GM18499 (cell line): ENCODE measurements at regions not wholly inside any gene's neighbourhood (a gene's known extent, or its start where the extent isn't known, plus 50 kb on each side); places are given as distances from the start of the nearest gene placed in this dataset.
"Not testable (repeated sequence)": the region's sequence is repeated elsewhere in the genome, so short reads cannot be mapped to it uniquely, and the experiment has no call there.

Source experiments
- ATAC-seq: cut with Tn5 transposase; IDR thresholded peaks from one replicate; pipeline ENCODE4 v1.9.1; 2021; ENCODE audit warnings: moderate number of reproducible peaks; ENCODE audit not compliant: insufficient read depth, unreplicated experiment

DNA sequence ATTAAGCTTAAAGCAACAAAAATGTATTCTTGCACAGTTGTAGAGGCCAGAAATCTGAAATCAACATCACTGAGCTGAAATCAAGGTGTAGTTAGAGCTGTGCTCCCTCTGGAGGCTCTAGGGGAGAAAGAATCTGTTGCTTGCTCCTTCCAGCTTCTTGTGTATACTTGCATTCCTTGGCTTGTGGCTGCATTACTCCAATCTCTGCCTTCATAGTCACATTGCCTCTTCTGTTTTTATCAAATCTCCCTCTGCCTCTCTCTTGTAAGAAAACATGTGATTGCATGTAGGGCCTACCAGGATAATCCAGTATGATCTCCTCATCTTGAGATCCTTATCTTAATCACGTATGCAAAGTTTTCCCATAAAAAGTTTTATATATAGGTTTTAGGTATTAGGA lies 487.9 kb upstream of the SGO1 start:
- ATAC-seq: no peak

DNA sequence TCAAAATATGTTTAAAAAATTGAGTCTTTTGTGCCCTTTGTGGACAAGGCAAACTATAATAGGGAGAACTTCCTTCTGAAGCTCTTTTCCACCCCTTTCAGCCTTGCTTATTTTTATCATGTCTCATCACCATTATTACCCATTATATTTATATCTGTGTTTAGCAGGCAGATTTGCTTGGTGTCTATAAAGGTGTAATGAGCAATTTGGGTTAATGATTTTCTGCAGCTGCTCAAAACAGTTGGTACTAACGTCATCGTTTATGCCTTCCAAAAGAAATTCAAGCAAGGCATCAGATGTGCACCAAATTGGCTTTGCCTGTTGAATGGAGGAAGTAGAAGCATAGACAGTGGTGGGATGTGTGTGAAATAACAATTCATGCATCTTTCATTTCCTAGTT lies 483.7 kb upstream of the SGO1 start:
- no peak for ATAC-seq

DNA sequence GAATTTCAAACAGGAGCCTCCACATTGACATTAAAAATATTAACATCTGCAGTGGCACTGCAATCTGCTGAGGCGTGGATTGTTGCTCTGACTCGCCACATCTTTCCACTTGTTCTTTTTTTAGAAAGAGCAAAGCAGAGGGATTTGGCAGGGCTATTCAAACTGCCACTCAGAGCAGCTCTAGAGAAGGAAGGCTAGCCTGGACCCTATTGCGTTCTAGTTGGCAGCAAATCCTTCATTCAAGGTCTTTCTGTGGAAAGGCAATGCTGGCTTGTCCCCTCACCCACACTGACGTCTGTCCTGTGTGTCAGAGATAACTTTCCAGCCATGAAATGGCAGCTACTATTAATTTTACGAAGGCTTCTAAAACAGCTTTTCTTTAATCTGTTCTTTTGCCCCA lies 483.2 kb upstream of the SGO1 start:
- no peak for ATAC-seq

DNA sequence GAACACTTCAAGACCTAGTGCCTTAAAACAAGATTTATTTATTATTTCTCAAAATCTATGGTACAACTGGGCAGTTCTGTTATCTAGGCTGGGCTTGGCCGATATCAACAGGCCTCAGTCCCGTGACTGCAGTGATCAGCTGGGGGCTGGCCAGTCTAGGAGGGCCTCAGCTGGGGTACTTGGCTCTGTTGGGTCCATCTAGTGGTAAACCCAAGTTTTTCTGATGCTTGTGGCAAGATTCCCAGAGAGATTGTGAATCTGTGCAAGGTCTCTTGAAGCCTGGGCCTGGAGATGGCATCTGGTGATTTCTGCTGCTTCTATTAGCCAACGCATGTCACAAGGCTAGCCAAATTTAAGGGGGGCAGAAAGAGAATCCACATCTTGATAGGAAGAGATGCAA lies 482.4 kb upstream of the SGO1 start:
- no peak for ATAC-seq

DNA sequence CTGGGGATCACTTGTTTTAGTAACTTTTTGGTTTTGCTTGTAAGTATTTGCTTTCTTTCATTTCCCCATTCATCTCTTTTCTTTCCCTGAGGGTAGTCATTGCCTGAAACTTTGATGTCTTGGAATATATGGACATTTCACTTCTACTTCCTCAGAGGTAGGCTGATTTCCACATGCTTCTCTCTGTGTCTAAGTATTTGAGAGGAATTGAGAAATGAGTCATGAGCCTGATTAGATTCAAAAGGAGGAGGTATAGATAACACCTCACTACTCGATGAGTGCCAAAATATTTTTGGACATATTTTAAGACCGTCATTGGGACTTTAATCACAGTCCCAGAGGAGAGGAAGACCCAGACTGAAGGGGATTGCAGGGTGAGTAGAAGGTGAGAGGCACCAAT lies 480.1 kb upstream of the SGO1 start:
- no peak for ATAC-seq

DNA sequence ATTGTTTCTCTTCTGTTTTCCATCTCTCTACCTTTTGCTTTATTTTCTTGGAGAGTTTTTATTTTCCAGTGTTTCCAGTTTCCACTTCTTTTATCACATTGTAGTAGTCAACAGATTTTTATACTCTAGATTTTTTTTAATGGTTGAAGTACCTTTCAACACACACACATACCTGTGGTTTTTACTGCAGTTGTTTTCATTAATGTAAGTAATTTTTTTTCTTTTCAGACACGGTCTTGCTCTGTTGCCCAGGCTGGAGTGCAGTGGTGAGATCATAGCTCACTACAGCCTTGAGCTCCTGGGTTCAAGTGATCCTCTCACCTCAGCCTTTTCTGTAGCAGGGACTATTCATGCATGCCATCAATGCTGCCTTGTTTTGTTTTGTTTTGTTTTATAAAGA lies 472.5 kb upstream of the SGO1 start:
- ATAC-seq: no peak

DNA sequence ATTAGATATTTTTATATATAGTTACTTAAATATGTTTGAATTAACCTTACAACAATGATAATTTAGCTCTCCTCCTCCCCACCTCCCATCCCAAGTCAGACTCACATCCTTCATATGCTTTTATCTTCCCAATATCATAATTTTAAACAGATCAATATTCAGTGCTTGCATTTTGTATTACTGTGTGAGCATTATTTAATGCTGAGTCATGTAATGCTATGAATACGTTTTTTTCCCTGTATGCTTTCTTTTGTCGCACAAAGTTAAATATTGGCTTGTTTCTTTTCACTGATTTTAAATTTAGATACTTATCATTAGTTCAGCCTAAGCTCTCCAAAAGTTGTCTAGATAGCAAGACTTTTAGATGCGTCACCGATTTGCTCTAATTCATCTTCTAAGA lies 471.6 kb upstream of the SGO1 start:
- ATAC-seq: no peak

DNA sequence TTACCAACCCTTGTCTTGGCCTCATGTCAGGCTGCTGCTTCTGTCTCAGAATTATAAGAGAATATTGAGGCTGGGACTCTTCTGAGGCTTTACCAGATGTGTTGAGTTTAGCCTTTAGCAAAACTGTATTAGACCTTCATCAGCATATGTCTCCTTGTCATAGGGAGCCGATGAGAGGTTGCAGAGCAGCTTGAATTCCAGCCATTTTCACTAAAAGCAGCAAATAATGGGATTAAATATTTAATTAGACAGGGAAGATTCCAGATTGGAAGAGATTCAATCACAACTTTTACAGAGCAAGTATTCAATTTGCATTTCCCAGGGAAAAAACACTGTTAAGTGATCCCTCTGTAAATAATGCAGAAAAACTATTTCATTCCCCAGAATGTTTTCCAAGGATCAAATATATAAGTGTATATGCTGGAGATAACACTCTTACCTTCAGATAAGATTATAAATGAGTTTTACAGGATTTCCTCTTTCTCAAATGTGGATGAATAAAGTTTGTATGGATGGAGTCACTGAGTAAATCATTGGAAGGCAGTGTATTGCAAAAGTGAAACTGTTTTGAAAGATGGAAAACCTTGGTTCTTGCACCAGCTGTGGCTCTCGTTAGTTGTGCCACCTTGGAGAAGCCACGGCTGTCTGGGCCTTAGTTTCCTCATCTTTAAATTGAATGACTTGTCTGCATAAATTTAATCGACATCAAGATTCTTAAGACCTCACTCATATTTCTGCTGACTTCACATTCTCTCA lies 466.4 kb upstream of the SGO1 start:
- ATAC-seq: no peak

DNA sequence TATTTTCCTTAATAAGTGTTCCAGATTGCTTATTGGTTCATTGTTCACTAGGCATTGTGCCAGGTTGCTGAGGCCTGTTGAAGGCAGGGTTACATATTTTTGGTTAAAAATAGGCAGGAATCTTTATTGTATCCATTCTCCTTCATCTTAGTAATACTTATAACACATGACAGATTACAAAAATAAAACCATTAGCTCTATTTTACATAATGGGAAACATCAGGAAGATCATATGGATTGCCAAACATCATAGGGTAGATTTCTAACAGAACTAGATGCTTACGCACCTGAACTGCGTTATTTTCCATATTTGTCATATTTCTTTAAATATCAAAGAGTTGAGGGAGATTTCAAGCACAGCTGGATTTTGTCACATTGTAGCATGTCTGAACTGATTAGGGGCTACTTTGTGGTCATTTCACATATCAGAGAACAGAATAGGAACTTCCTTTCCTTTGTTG lies 462.9 kb upstream of the SGO1 start:
- no peak for ATAC-seq

DNA sequence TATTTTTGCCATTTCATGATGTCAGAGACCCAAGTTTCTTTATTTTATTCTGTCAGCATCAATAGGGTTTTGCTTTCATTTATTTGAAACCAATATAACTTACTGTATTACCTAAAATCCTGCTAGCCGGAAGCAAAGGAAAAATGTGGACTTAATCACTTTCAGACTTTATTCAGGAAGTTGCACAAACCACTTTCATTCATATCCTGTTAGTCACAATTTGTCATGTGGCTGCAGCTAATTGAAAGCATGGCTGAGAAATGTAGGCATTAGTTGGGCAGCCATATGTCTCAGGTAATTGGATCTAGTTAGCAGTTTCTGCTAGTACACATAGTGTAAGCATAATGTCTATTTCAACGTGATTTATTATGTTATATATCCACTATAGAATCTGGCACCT lies 462.3 kb upstream of the SGO1 start:
- ATAC-seq: no peak

DNA sequence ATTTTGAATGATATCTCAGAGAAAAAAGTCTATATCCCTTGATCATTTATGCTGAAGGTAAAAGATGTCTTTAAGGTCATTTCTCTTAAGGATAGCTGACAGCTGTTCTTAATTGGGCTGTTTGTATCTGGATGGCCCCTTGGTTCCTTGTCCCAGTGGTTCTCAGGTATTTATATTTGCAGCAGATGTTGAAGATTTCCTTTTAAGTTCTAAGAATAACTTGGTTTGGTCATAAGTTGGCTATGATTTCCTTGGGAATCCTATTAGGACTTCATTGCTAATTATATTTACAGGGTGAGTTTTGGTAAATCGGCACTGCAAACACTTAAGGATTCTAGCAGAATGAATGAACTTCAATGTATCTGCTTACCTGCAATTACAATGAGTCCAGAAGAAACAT lies 460.4 kb upstream of the SGO1 start:
- ATAC-seq: no peak

DNA sequence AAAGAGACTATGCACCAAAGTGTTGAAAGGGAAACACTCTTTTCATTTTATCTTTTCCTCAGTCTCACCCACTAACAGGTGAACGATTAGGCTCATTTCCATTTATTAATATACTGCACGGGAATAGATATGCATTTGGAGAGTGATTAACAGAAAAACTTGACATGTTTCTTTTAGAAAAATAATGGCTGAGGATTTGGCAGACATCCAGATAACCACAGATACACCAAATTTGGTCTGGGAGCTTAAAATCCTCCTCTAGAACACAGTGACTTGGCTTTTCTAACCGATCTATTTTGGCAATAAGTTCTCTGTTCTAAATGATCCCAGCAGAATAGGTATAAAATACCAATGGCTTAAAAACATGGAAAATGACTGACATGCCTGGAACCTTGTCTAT lies 459.3 kb upstream of the SGO1 start:
- no peak for ATAC-seq

DNA sequence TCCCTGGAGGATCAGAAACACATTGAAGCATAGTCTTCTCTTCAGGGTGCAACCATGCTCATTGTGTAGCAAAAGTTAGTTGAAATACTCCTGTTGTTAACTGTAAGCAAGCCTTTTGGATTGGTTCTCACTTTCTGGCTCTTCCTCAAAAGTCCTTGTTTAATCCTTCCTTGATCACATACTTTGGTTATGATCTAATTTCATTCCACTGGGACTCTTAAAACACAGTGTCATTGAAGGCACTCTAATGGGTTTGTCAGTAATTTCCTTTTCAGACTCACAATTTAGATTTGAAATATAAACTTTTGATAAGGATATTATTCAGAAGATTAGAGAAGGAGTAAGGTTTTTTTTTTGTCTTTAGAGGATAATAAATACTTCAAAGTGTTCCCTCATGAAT lies 451.7 kb upstream of the SGO1 start:
- no peak for ATAC-seq

DNA sequence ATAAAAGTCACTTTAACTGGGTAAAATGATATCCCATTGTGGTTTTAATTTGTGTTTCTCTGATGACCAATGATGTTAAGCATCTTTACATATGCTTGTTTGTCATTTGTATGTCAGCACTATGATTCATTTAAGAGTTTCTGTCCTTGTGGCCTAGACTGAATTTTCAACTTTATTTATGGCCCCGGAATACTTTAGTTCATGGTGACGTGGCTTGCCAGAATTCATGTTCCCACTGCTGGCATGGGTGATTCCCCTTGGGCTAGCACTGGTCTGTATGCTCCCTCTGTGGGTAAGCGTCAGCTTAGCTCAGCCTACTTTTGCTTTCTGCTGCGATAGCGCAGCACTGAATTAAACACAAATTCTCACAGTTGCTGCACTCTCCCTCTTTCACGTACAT lies 436.3 kb upstream of the SGO1 start:
- ATAC-seq: no peak

DNA sequence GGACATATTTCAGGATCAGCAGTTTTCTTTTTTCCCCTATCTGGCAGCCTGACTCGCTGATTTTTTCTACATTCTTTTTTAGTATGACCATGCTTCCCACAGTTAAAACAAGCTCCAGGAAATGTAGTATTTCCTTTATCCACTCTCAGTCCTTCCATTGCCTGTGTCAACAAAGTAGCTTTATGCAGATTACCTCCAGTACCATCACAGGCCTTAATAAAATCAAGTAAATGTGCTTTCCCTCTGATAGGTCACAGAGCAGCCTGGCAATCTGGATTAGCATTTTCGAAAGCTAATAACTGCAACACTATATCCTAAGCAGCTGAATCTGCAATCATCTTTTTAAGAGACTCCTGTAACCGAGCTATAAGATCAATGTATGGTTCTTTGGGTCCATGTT lies 432.6 kb upstream of the SGO1 start:
- ATAC-seq: not testable (repeated sequence)

DNA sequence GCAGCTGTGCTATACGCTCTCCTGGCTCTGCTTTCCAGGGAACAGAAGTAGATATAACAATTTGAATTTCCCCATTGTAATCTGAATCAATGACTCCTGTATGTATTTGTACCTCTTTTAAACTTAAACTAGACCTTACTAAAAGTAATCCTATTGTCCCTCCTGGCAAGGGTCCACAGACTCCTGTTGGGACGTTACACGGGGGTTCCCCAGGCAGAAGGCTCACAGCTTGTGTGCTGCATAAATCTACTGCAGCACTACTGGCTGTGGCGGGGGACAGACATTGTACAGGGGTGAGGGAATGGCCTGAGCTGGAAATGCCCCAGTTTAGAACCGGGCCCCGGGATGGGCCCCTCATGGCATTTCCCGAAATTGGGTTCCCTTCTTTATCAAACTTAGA lies 432.2 kb upstream of the SGO1 start:
- ATAC-seq: not testable (repeated sequence)

DNA sequence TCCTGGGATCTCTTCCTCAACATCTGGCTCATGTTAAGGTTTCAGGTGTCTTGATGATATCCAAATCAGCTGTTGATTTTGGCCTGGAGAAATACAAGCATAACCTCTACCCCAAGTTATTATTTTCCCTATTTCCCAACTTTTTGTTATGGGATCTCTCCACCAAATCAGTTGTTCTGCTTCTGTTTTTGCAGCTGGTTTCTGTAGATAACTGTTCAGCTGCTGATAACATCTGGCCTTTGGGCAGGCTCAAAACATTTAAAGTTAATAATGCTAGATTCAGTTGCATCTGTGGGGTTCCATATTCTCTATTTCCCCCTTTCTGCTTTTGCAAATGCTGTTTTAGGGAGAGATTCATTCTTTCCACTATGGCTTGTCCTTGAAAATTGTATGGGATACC lies 430.0 kb upstream of the SGO1 start:
- ATAC-seq: not testable (repeated sequence)

DNA sequence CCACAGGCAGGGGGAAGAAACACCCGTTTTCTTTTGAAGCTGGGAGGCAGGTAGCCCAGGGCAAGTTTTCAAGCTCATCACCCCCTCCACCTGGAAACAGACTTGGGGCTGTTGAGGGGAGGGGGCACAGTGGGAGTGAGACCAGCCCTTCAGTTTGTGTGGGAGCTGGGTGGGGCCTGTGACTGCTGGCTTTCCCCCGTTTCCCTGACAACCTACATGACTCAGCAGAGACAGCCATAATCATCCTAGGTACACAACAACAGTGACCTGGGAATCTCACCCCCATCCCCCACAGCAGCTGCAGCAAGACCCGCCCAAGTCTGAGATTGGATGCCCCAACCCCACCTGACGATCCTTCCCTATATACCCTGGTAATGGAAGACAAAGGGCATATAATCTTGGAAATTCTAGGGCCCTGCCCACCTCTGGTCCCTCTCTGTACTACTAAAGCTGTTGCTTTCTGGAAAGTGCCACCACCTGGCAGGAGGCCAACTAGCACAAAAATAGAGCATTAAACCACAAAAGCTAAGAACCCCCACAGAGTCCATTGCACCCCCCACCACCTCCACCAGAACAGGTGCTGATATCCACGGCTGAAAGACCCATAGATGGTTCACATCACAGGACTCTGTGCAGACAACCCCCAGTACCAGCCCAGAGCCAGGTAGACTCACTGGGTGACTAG lies 422.2 kb upstream of the SGO1 start:
- ATAC-seq: no peak

DNA sequence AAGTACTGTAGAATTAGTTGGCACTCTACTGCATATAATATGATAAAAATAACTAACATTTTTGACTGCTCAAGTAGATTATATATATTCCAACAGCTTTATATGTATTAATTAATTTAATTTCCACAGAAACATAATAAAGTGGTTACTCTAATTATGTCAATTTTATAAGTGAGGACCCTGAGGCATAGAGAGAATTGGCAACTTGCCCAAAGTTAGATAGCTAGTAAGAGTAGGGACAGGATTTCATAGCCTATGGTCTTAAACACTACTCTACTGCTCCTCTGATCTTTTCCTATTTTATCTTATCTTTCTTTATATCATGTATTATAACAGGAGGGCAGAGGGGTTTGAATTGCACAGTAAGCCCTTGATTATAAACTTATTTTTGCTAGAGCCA lies 418.7 kb upstream of the SGO1 start:
- no peak for ATAC-seq

DNA sequence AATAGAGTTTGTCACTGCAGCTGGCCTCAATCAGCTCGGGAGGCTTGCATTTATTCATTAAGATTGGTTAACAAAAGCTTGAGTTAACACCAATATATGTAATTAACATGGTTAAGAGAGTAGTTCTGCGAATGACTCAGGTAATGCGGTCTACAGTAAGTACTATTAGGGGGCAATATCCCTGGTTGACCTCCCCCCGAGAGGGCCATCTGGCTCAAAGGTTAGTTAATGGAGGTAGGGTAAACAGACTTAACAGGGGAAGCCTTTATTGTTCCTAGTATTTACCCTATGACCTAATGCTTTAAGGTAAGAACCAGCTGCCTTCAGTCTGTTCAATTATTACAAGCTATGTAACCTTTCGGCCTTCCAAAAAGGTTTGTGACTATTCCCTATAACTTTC lies 403.3 kb upstream of the SGO1 start:
- no peak for ATAC-seq

DNA sequence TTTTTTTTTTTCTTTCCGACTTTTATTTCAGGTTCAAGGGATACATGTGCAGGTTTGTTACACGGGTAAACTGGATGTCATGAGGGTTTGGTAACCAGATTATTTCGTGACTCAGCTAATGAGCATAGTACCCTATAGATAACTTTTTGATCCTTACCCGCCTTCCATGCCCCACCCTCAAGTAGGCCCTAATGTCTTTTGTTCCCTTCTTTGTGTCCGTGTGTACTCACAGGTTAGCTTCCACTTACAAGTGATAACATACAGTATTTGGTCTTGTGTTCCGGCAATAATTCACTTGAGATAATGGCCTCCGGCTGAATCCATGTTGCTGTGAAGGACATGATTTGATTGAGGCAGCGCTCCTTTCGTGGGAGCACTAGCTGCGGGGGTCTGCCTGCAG lies 402.8 kb upstream of the SGO1 start:
- ATAC-seq: no peak

DNA sequence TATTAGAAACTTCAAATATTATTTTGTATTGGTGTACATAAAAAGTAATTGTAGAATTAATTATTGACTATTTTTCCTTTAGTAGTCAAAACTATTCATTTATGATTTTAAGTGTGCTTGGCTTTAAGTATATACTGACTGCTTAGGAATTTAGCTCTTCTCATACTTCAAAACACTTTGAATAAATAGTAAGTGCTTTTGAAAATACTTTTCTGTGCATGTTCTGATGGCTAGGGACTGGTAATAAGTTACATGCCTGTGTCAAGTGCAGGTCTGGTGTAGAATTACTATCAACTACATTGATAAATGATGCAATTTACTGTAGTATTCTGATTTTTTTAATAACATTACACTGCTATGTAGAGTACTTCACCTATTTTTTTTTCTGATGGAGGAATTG lies 397.6 kb upstream of the SGO1 start:
- no peak for ATAC-seq
